Amygdala (tissue), 56 donors: ENCODE measurements at regions not wholly inside any gene's neighbourhood (a gene's known extent, or its start where the extent isn't known, plus 50 kb on each side); places are given as distances from the start of the nearest gene placed in this dataset.
"Not testable (repeated sequence)": the region's sequence is repeated elsewhere in the genome, so short reads cannot be mapped to it uniquely, and the experiment has no call there.

Experiments
- DNase-seq, 56 donors: peaks; one replicate each; lab custom pipeline; 2025; lab: John Stamatoyannopoulos, UW

- DNase-seq, result no peak
These were observed 164.1 kb upstream of the IRF2BP2 start for GRCh38 chr1:234773936-234774677.

- DNase-seq, result peak in 9 of 56 donors; percentile 13 to 56 (median 32)
These were observed 162.6 kb upstream of the IRF2BP2 start for GRCh38 chr1:234772345-234773147.

- DNase-seq, result no peak
These were observed 161.8 kb upstream of the IRF2BP2 start for GRCh38 chr1:234771642-234772344.

- no peak for DNase-seq
These were observed 161.1 kb upstream of the IRF2BP2 start for GRCh38 chr1:234770924-234771540.

GRCh38 chr1:234769986-234770795 lies 160.2 kb upstream of the IRF2BP2 start:
- no peak for DNase-seq

GRCh38 chr1:234769284-234769985 lies 159.5 kb upstream of the IRF2BP2 start:
- DNase-seq, result no peak

- no peak for DNase-seq
These were observed 158.7 kb upstream of the IRF2BP2 start for GRCh38 chr1:234768569-234769283.

- DNase-seq, result no peak
These were observed 158.2 kb upstream of the IRF2BP2 start for GRCh38 chr1:234768171-234768568.

- no peak for DNase-seq
These were observed 155.7 kb upstream of the IRF2BP2 start for GRCh38 chr1:234765672-234766071.

GRCh38 chr1:234765181-234765580 lies 155.2 kb upstream of the IRF2BP2 start:
- DNase-seq, result no peak

GRCh38 chr1:234763910-234764309 lies 153.9 kb upstream of the IRF2BP2 start:
- DNase-seq, result no peak

- DNase-seq, result no peak
These were observed 153.4 kb upstream of the IRF2BP2 start for GRCh38 chr1:234763367-234763766.

- not testable (repeated sequence) for DNase-seq
These were observed 152.1 kb upstream of the IRF2BP2 start for GRCh38 chr1:234762127-234762526.

- no peak for DNase-seq
These were observed 150.3 kb upstream of the IRF2BP2 start for GRCh38 chr1:234760303-234760723.

- no peak for DNase-seq
These were observed 149.9 kb upstream of the IRF2BP2 start for GRCh38 chr1:234759888-234760287.

- no peak for DNase-seq
These were observed 148.9 kb upstream of the IRF2BP2 start for GRCh38 chr1:234758851-234759250.

- no peak for DNase-seq
These were observed 146.9 kb upstream of the IRF2BP2 start for GRCh38 chr1:234756857-234757256.

- DNase-seq, result no peak
These were observed 146.2 kb upstream of the IRF2BP2 start for GRCh38 chr1:234756066-234756774.
